T follicular helper cell (primary cell): ENCODE measurements at regions not wholly inside any gene's neighbourhood (a gene's known extent, or its start where the extent isn't known, plus 50 kb on each side); places are given as distances from the start of the nearest gene placed in this dataset.
"Not testable (repeated sequence)": the region's sequence is repeated elsewhere in the genome, so short reads cannot be mapped to it uniquely, and the experiment has no call there.

Experiments
- DNase-seq: peaks from one replicate; pipeline ENCODE4 v3.0.0-alpha.2; 2020; ENCODE audit warnings: low read depth

DNA sequence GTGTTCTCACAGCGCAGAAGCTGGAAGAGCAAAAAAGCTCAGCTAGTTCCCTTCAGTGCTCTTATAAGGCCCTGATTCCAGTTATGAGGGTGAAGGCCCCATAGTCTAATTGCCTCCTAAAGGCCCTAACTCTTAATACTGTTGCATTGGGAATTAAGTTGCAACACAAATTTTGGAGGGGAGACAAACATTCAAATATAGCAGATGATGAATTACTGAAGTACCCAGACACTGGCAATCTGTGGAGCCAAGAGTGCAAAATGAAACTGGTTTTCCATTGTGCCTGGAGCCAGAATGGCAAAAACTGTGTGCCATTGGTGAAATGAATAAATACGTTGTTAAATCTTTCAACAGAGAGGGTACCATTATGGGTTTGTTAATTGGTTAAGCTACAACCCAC lies 356.0 kb downstream of the PPARGC1A start:
- DNase-seq, result no peak

- DNase-seq, result no peak
Measured at GRCh38 chr4:23516716-23517115, 373.1 kb downstream of the PPARGC1A start.

DNA sequence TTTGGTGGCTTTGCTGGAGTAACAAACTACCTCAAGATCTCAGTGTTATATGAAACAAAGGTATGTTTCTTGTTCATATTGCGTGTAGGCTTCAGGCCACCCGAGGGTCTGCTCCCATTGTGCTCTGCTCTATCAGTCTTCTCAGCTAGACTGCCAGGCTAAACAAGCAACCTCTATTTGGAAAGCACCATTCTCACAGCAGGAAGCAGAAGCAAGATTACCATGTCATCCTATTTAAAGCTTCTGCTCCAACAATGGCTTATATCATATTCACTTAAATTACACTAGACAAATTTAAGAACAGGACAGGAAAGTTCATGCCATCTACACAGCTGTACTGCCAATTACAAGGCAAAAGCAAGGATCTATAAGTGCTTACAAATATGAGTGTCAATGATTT lies 385.8 kb downstream of the PPARGC1A start:
- DNase-seq, result no peak

GRCh38 chr4:23500894-23501449 lies 388.9 kb downstream of the PPARGC1A start:
- DNase-seq, result no peak

DNA sequence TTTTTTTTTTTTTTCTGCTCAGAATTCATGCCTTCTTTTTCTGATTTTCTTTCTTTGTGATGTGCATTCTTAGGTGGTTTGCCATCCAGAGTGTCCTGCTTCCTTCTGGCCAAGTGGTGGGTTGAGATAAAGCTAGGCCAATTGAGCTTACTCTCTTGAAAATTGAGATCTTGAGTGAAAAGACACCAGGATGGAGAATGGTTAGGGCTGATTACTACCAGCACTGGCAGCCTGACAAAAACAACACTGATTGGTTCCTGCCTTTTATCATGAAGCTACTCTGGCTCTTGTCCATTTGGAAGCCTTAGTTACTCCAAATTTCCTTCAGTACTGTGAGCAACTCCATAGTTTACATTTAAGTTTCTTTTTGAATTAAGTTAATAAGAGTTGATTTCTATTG lies 404.0 kb downstream of the PPARGC1A start:
- DNase-seq, result no peak

DNA sequence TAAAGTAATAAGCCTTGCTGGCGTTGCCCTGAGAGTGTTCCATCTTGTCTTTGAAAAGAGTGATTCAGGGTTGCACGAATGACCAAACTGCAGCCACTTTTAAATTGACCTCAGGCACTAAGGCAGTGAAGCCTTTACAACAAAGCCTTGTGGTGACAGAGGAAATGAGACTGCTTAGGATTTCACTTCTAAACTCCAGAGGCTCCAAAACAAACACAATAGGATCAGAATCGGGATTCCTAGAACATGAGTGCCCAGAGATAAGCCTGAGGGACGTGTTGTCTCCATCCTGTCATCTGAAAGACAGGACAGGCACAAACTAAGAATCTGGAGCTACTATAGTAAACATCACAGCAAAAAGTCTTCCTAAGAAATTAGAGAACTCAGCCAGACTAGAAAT lies 405.2 kb downstream of the PPARGC1A start:
- no peak for DNase-seq

DNA sequence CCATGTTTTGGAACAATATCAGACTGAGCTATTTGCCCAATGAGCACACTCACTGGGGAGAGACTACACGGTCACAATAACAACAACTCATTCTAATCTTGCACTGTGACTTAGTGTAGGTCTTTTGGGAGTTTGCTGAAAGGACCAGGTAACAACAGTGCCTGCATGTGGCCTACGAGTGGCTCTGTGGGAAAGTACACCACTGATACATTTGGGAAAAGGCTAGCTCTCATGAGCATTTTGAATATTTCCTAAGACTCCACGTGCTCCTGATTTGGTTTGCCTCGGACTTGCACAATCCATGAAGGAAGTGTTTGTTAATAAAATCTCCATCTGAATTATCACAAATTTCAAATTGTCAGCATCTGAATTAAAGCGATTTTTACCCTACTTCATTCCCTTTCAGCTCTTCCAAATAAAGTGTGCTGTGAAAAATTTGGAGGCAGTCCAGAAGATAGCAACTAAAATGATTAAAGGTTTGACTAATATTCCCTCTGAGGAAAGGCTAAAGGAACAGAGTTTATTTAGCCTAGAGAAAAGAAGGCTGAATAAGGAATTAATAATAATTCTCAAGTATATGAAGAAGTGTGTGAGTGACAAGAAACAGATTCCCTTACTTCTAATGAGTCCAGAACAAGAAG lies 406.4 kb downstream of the PPARGC1A start:
- no peak for DNase-seq

DNA sequence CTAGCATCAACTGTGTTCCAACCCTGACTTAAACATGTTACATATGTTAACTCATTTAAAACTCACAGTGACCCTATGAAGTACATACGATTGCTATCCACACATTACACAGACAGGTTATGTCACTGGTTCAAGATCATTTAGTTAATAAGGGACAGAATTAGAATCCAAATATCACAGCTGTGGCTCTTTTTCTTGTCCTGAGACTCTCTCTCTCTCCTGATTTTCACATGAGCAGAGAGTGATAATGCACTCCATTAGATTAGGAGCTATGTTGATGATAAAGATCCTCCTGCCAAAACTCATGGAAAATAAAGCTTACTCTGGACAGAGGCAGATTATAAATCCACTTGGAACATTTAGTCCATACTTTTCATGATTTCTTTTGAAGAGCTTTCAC lies 408.3 kb downstream of the PPARGC1A start:
- no peak for DNase-seq

GRCh38 chr4:23477905-23478304 lies 411.9 kb downstream of the PPARGC1A start:
- no peak for DNase-seq

GRCh38 chr4:23476515-23477090 lies 413.2 kb downstream of the PPARGC1A start:
- no peak for DNase-seq

- no peak for DNase-seq
Measured at GRCh38 chr4:23463071-23463470, 426.8 kb downstream of the PPARGC1A start.

DNA sequence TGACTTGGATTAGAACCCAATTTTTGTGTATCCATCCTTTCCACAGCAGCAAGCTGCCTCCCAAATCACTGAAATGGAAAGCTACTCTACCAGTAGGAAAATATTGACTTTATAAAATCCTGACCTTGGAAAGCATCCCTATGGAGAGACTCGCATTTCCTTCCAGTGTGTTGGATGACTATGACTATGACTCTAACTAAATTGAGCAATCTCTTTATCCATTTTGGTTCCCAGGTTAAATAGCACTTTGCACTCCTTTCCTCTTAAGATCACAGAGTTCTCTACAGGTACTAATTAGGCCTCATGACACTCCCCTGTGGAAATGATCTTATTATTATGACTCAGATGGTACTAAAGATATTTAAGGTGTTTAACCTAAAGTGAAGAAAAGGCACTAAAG lies 431.8 kb downstream of the PPARGC1A start:
- DNase-seq, result no peak

GRCh38 chr4:23456864-23457263 lies 433.0 kb downstream of the PPARGC1A start:
- no peak for DNase-seq

DNA sequence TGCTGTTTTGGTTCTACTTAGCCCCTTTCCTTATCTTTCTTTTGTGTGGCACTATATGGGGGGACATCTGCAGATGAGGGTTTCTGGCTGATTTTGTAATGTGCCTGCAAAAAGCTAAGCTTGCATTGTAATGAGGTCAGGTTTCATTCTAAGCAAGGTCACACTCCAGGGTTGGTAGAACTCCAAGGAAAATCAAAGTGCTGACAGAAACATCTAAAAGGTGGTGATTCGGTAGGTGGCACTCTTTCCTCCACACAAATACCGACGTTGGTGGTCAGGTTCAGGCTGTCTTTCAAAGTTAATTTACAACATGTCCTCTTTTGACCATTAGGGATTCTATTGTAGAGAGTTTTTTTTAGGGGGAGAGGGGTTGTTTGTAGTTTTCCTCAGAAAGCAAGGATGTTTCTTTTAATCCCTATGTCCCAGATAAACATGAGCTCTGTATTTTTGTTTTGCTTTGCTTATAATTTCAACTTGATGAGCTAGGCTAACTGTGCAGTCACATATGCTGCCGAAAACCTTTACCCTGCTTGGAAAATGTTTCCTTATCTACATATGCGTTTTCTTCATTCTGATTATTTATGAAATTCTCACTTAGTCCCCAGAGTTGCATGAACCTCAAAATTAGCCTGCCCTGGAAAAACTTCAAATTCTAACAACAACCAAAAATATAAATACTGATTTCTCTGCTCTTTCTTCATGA lies 434.2 kb downstream of the PPARGC1A start:
- DNase-seq, result no peak

GRCh38 chr4:23441530-23442069 lies 448.2 kb downstream of the PPARGC1A start:
- DNase-seq, result no peak

- DNase-seq, result no peak
Measured at GRCh38 chr4:23438764-23439163, 451.1 kb downstream of the PPARGC1A start.

GRCh38 chr4:23429497-23429896 lies 460.4 kb downstream of the PPARGC1A start:
- no peak for DNase-seq

DNA sequence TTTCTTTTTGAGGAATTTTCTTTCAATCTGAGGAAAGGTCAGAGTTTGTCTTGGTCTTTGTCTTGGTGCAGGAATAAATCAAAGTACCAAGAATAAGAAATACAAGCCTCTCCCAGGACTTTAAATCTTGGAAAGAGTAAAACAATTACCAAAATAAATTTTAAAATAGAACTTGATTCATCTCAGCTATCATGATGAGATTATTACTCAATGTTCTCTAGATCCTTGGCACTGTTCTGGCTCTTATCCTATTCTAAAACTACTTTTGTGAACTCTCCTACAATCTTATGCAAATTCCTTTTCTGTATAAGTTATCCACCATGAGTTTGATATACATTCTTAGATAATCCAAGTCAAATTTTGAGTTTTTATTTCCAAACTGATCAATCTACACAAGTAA lies 464.3 kb downstream of the PPARGC1A start:
- DNase-seq, result no peak

- DNase-seq, result no peak
Measured at GRCh38 chr4:23423540-23423939, 466.3 kb downstream of the PPARGC1A start.

GRCh38 chr4:23422878-23423277 lies 467.0 kb downstream of the PPARGC1A start:
- DNase-seq, result no peak

- DNase-seq, result no peak
Measured at GRCh38 chr4:23413631-23414030, 476.2 kb downstream of the PPARGC1A start.

GRCh38 chr4:23412701-23413100 lies 477.1 kb downstream of the PPARGC1A start:
- no peak for DNase-seq

DNA sequence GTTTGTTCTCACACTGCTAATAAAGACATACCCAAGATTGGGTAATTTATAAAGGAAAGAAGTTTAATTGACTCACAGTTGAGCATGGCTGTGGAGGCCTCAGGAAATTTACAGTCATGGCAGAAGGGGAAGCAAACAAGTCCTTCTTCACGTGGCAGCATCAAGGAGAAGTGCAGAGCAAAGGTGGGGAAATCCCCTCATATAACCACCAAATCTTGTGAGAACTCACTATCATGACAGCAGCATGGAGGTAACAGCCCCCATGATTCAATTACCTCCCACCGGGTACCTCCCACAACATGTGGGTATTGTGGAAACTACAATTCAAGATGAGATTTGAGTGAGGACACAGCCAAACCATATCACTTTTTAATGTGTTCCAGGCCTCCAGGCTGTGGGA lies 480.9 kb downstream of the PPARGC1A start:
- DNase-seq, result not testable (repeated sequence)
